HCT116 (cell line): ENCODE measurements at regions not wholly inside any gene's neighbourhood (a gene's known extent, or its start where the extent isn't known, plus 50 kb on each side); places are given as distances from the start of the nearest gene placed in this dataset.

Experiments used
- ATAC-seq: fragments of 200-7000 bp; cut with Tn5 transposase; 2 replicates; pipeline ENCODE4 v1.9.1; 2020; ENCODE audit warnings: mild to moderate bottlenecking, moderate library complexity
- BruUV-seq: library from RNA; stranded (reverse); fragments of 400-500 nt; replicated peaks from 2 replicates; lab custom pipeline; 2021; lab: Mats Ljungman, UMichigan
- CTCF ChIA-PET: fragments of 300-600 bp; sonication (Branson Sonifier 250); formaldehyde crosslinking; loops from one replicate; lab custom pipeline; 2021; ENCODE audit warnings: antibody characterized with exemption; lab: Charles Lee
- POLR2A ChIA-PET: fragments of 300-600, 350-600 bp; sonication (Branson Sonifier 250); formaldehyde crosslinking; loops from one replicate; lab custom pipeline; 2021; ENCODE audit warnings: antibody characterized with exemption; lab: Charles Lee
- RAD21 ChIA-PET, 2 experiments: fragments of 300-600 bp; sonication (Branson Sonifier 250); formaldehyde crosslinking; loops; one replicate each; lab custom pipeline; 2023; ENCODE audit warnings: low total read pairs in 2 of 2; ENCODE audit not compliant: uncharacterized antibody in 2 of 2, unreplicated experiment in 2 of 2, low non-redundant PET in 1 of 2; lab: Charles Lee
- DNase-seq: peaks from one replicate; pipeline ENCODE4 v3.0.0-alpha.2; 2010; ENCODE audit warnings: low read depth, low spot score
- H2AFZ ChIP-seq: fragments of 200-600 bp; shearing (Covaris generic), sonication (generic); 2 replicates; pipeline ENCODE4 v1.6.1; 2017; ENCODE audit warnings: low read depth, mixed run types, mixed read lengths, antibody characterized with exemption, low read length; ENCODE audit not compliant: poor library complexity, severe bottlenecking
- H3K27ac ChIP-seq: 2 replicates; pipeline ENCODE4 v1.5.1; 2012; ENCODE audit warnings: low read depth, low read length
- H3K27me3 ChIP-seq: fragments of 200-600 bp; sonication (generic); 2 replicates; pipeline ENCODE4 v1.6.1; 2016; ENCODE audit warnings: mixed run types, low read length, mixed read lengths; ENCODE audit not compliant: insufficient read depth
- H3K36me3 ChIP-seq, 2 experiments: fragments of 200-500 bp in 1 of 2; fragments of 200-600 bp in 1 of 2; sonication (Bioruptor generic) in 1 of 2; sonication (generic) in 1 of 2; 2 replicates each; pipeline versions ENCODE4 v1.5.1 to v1.6.1; 2014 to 2016; ENCODE audit warnings: low read length in 2 of 2, inconsistent platforms in 1 of 2, mixed read lengths in 1 of 2, mixed run types in 1 of 2; ENCODE audit not compliant: insufficient read depth in 2 of 2, control insufficient read depth in 1 of 2
- H3K4me1 ChIP-seq, 2 experiments: fragments of 200-600 bp in 1 of 2; sonication (generic) in 1 of 2; 2 replicates each; pipeline versions ENCODE4 v1.5.1 to v1.6.1; 2012 to 2017; ENCODE audit warnings: low read length in 2 of 2, inconsistent platforms in 1 of 2, mild to moderate bottlenecking in 1 of 2, mixed read lengths in 1 of 2, mixed run types in 1 of 2, moderate library complexity in 1 of 2; ENCODE audit not compliant: insufficient read depth in 2 of 2, control insufficient read depth in 1 of 2
- H3K4me2 ChIP-seq: fragments of 200-600 bp; sonication (generic); 2 replicates; pipeline ENCODE4 v1.6.1; 2017; ENCODE audit warnings: mixed run types, low read length, mixed read lengths
- H3K4me3 ChIP-seq, 2 experiments: fragments of 200-600 bp in 1 of 2; sonication (generic) in 1 of 2; replicated peaks in 1 of 2; 2 replicates each; pipeline ENCODE4 v1.5.1; 2011 to 2016; ENCODE audit warnings: low read length in 2 of 2, control low read depth in 1 of 2, low read depth in 1 of 2, mild to moderate bottlenecking in 1 of 2, mixed read lengths in 1 of 2, mixed run types in 1 of 2
- H3K79me2 ChIP-seq: fragments of 200-600 bp; sonication (generic); 2 replicates; pipeline ENCODE4 v1.6.1; 2017; ENCODE audit warnings: mild to moderate bottlenecking, mixed run types, low read length, moderate library complexity, mixed read lengths; ENCODE audit not compliant: insufficient read depth
- H3K9ac ChIP-seq: fragments of 200-600 bp; sonication (generic); 2 replicates; pipeline ENCODE4 v1.6.1; 2016; ENCODE audit warnings: low read length, mixed read lengths
- H3K9me2 ChIP-seq: fragments of 200-600 bp; sonication (generic), shearing (Covaris generic); 2 replicates; pipeline ENCODE4 v1.6.1; 2017; ENCODE audit warnings: mixed run types, mild to moderate bottlenecking, moderate library complexity; ENCODE audit not compliant: insufficient read depth
- H3K9me3 ChIP-seq, 2 experiments: fragments of 200-500 bp in 1 of 2; fragments of 200-600 bp in 1 of 2; sonication (Bioruptor generic) in 1 of 2; sonication (generic) in 1 of 2; 2 replicates each; pipeline ENCODE4 v1.6.1; 2014 to 2017; ENCODE audit warnings: low read length in 2 of 2, mixed read lengths in 2 of 2, inconsistent platforms in 1 of 2, low read depth in 1 of 2, mild to moderate bottlenecking in 1 of 2, mixed run types in 1 of 2, moderate library complexity in 1 of 2; ENCODE audit not compliant: control insufficient read depth in 1 of 2, insufficient read depth in 1 of 2
- H4K20me1 ChIP-seq: fragments of 200-600 bp; sonication (generic), shearing (Covaris generic); 2 replicates; pipeline ENCODE4 v1.6.1; 2017; ENCODE audit warnings: mixed run types, mild to moderate bottlenecking, moderate library complexity; ENCODE audit not compliant: insufficient read depth
- CBX3 ChIP-seq: IDR thresholded peaks from 2 replicates; pipeline ENCODE4 v1.6.1; 2012; ENCODE audit warnings: low read depth
- CEBPB ChIP-seq: IDR thresholded peaks from 2 replicates; pipeline ENCODE4 v1.6.1; 2012; ENCODE audit warnings: low read depth
- EGR1 ChIP-seq: IDR thresholded peaks from 2 replicates; pipeline ENCODE4 v1.6.1; 2012; ENCODE audit warnings: low read depth
- ELF1 ChIP-seq: IDR thresholded peaks from 2 replicates; pipeline ENCODE4 v1.6.1; 2012; ENCODE audit warnings: low read depth, borderline replicate concordance
- EZH2 ChIP-seq: fragments of 200-600 bp; sonication (generic); IDR thresholded peaks from 2 replicates; pipeline ENCODE4 v1.6.1; 2017; ENCODE audit warnings: antibody characterized with exemption, mixed run types
- EZH2phosphoT487 ChIP-seq: fragments of 200-600 bp; IDR thresholded peaks from 2 replicates; pipeline ENCODE4 v1.6.1; 2018; ENCODE audit warnings: antibody characterized with exemption, borderline replicate concordance
- FOSL1 ChIP-seq: IDR thresholded peaks from 2 replicates; pipeline ENCODE4 v1.6.1; 2012; ENCODE audit warnings: low read depth
- POLR2A ChIP-seq: IDR thresholded peaks from 2 replicates; pipeline ENCODE4 v1.7.0; 2011; ENCODE audit warnings: borderline replicate concordance; ENCODE audit not compliant: insufficient read depth, insufficient read length; ENCODE audit errors: extremely low read depth
- POLR2AphosphoS5 ChIP-seq: IDR thresholded peaks from 2 replicates; pipeline ENCODE4 v1.6.1; 2011; ENCODE audit warnings: mild to moderate bottlenecking, low read depth, low read length, moderate library complexity
- RAD21 ChIP-seq: IDR thresholded peaks from 2 replicates; pipeline ENCODE4 v1.6.1; 2012; ENCODE audit warnings: low read depth, mild to moderate bottlenecking
- SIN3A ChIP-seq: IDR thresholded peaks from 2 replicates; pipeline ENCODE4 v1.6.1; 2012; ENCODE audit warnings: low read depth
- SP1 ChIP-seq: IDR thresholded peaks from 2 replicates; pipeline ENCODE4 v1.6.1; 2012; ENCODE audit warnings: low read depth
- SRF ChIP-seq: IDR thresholded peaks from 2 replicates; pipeline ENCODE4 v1.6.1; 2012; ENCODE audit warnings: low read depth
- TCF7L2 ChIP-seq: IDR thresholded peaks from 2 replicates; pipeline ENCODE4 v1.7.0; 2011; ENCODE audit warnings: borderline replicate concordance, inconsistent platforms; ENCODE audit not compliant: insufficient read depth, insufficient read length; ENCODE audit errors: extremely low read depth
- YY1 ChIP-seq: IDR thresholded peaks from 2 replicates; pipeline ENCODE4 v1.6.1; 2011; ENCODE audit warnings: low read length, low read depth, moderate library complexity, mild to moderate bottlenecking; ENCODE audit not compliant: insufficient replicate concordance; ENCODE audit errors: extremely low read depth
- ZNF274 ChIP-seq: fragments of 200-500 bp; sonication (Bioruptor generic); IDR thresholded peaks from 2 replicates; pipeline ENCODE4 v1.6.1; 2014; ENCODE audit warnings: mild to moderate bottlenecking, low read depth, low read length, inconsistent platforms
- intact Hi-C: fragments of 100-400 bp; cut with micrococcal nuclease; formaldehyde crosslinking; loops from 2 replicates; pipeline ENCODE4 v1.10.0; 2022
- TF ChIP-seq, protein P1 (sequence below): IDR thresholded peaks from 2 replicates; pipeline ENCODE4 v1.6.1; 2012
- TF ChIP-seq, protein P2 (sequence below): IDR thresholded peaks from 2 replicates; pipeline ENCODE4 v1.6.1; 2012
- TF ChIP-seq, protein P3 (sequence below), 3 experiments: fragments of 200-600 bp in 1 of 3; sonication (generic) in 1 of 3; IDR thresholded peaks in 2 of 3; conservative IDR thresholded peaks in 1 of 3; 2 replicates each; pipeline ENCODE4 v1.5.1; 2012 to 2017; ENCODE audit warnings: low read depth in 2 of 3, low read length in 2 of 3, antibody characterized with exemption in 1 of 3, borderline replicate concordance in 1 of 3, control low read depth in 1 of 3, mild to moderate bottlenecking in 1 of 3, mixed read lengths in 1 of 3, mixed run types in 1 of 3, moderate library complexity in 1 of 3; ENCODE audit not compliant: insufficient read depth in 1 of 3

DNA sequence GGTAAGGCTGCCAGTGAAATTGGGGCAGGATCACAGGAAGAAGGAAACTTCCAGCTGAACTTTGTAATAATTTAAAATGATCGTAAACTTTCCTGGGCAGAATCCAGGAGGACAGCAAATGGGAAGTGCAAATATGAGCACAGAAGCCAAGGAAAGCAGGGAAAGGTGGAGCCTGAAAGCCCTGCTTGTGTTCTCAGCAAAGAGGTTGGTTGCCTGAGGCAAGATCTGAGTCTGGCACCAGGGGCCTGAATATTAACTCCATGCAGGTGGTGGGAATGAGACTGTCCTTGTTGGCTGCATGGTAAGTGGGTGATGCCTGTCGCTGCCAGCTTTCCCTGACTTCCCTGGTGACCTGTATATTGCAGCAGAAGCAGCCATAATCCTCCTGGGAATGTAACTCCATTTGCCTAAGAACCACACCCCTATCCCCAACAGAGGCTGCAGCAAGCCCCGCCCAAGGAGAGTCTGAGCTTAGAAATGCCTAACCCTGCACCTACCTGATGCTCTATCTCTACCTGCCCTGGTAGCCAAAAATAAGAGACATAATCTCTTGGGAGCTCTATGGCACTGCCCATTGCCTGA is 132.0 kb upstream of the HDX start:
- Histone ChIP-seq H3K4me3 (no peak overlapping the region), H2AFZ (no peak overlapping the region), H3K36me3 (no peaks in the 10 kb centered on the region), H3K4me2 (no peak overlapping the region), H3K27ac (no peak overlapping the region), H3K27me3 (no peaks in the 10 kb centered on the region), H3K9ac (no peak overlapping the region), H3K4me1 (no peaks in the 10 kb centered on the region), H3K79me2 (no peaks in the 10 kb centered on the region), H4K20me1 (no peaks in the 10 kb centered on the region), H3K9me3 (no peaks in the 10 kb centered on the region), H3K9me2 (no peaks in the 10 kb centered on the region)
- no TSS peak for BruUV-seq
- DNase-seq = no peak
- intact Hi-C loops = no loop called here
- ATAC-seq = no peak
- ChIA-PET POLR2A (no interaction called here), RAD21 (no interaction called here), CTCF (no interaction called here)
- TF ChIP-seq CEBPB (no peak), SRF (no peak), CBX3 (no peak), SP1 (no peak), EGR1 (no peak), ELF1 (no peak), SIN3A (no peak), RAD21 (no peak), POLR2A (no peak), EZH2 (no peak), EZH2phosphoT487 (no peak), POLR2AphosphoS5 (no peak), FOSL1 (no peak), ZNF274 (no peak), TCF7L2 (no peak), YY1 (no peak)
- TF ChIP-seq, protein P1, sequence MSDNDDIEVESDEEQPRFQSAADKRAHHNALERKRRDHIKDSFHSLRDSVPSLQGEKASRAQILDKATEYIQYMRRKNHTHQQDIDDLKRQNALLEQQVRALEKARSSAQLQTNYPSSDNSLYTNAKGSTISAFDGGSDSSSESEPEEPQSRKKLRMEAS = no peak
- TF ChIP-seq, protein P2, sequence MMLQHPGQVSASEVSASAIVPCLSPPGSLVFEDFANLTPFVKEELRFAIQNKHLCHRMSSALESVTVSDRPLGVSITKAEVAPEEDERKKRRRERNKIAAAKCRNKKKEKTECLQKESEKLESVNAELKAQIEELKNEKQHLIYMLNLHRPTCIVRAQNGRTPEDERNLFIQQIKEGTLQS = no peak
- TF ChIP-seq, protein P3, sequence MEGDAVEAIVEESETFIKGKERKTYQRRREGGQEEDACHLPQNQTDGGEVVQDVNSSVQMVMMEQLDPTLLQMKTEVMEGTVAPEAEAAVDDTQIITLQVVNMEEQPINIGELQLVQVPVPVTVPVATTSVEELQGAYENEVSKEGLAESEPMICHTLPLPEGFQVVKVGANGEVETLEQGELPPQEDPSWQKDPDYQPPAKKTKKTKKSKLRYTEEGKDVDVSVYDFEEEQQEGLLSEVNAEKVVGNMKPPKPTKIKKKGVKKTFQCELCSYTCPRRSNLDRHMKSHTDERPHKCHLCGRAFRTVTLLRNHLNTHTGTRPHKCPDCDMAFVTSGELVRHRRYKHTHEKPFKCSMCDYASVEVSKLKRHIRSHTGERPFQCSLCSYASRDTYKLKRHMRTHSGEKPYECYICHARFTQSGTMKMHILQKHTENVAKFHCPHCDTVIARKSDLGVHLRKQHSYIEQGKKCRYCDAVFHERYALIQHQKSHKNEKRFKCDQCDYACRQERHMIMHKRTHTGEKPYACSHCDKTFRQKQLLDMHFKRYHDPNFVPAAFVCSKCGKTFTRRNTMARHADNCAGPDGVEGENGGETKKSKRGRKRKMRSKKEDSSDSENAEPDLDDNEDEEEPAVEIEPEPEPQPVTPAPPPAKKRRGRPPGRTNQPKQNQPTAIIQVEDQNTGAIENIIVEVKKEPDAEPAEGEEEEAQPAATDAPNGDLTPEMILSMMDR (IDR thresholded peaks at IDR 0.05 in 2 of 3, conservative IDR thresholded peaks at IDR 0.05 in 1 of 3; ENCODE audit: borderline replicate concordance in 1 of 3, insufficient read depth in 1 of 3, low read depth in 2 of 3, low read length in 2 of 3) = no peak
